ENCODE measurements at regions not wholly inside any gene's neighbourhood (a gene's known extent, or its start where the extent isn't known, plus 50 kb on each side); places are given as distances from the start of the nearest gene placed in this dataset.

DNA sequence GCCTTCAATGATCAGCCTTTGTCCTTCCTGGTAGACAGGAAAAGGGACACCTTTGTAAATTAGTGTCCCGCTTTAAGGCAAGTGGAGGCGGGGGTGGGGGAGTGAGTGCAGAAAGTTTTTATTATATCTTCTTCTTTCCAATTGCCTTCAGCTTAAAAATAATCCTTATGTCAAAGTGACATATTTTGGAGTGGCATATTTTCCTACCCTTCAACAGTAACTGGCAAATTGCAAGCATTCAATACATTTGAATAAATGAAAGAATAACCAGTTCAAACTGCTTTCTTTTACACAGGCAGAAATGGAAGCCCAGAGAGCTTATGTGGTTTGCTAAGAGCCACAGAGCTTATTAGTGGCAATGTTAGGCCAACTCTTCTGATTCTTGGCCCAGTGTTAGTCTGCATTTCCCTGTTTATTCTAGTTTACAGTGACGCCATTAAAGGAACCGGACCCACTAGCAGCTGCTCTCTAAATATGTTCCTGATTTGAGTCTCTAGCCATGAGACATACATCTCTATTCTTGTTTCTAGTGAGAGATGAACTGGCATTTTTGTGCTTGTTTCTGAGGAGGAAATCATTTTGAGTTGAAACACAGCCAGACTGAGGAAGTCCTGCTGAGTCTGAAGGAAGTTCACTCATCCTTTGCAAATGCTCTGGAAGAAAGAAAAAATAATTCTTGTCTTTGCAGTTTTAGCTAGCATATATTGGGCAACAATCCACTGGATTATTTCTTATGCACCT is 468.7 kb downstream of the NOVA1 start:
- DNase-seq (ENCODE audit: low spot score) = no peak

DNA sequence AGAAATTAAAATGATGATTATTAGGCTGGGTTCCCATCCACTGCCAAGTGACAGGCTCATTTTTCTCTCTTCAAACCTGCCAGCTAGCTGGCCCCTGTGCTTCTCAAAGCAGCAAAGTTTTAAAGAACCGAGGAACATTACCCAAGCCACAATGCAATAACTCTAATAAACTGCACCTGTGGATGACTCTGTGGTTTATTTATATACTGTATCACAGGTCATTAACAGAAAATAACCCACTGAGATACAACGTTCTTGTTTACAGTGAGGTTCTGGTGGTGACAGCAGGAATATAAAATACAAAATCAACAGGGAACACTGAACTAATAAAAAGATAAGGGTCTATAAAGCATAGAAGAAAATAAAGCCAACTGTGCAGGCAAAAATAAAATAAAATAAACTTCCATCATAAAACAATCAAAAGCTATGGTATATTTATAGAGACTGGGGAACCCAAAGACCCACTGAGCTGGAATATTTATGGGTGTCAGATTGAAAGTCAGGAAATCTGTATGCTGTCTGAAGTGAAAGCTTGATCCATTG is 472.9 kb downstream of the NOVA1 start:
- DNase-seq (ENCODE audit: low spot score) = no peak

DNA sequence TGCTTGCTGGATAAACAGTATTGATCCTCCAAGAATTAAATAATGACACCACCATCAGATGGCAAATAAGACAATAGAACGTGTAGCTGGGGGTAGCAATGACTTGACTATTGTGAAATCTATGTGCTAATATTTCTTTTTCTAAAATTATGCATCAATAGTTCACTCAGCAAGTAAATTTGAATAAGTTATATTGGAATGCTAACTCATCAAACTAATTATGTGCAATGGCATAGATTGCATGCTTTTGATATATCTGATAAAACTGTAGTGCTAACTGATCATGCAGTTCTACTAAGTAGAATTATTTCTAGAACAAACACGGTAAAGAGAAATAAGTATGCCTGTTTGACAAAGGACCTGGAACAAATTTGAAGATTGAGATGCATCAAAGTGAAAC is 474.4 kb downstream of the NOVA1 start:
- no peak for DNase-seq (ENCODE audit: low spot score)

DNA sequence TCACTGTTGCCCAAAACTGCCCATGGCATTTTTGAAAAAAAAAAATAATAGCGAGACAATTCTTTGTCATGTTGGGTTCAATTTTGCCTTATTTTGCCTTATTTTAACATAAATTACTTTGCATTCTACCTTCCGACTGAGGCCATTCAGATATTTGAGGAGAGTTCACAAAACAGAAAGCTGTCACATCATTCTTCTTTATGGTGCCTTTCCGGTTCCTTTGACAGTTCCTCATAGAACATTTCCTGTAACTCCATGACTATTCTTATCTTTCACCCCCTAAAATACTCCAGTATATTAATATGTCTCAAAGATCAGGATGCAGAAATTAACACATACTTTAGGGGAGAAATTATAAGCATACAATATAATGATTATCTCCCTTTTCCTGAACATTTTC is 476.7 kb downstream of the NOVA1 start:
- no peak for DNase-seq (ENCODE audit: low spot score)

DNA sequence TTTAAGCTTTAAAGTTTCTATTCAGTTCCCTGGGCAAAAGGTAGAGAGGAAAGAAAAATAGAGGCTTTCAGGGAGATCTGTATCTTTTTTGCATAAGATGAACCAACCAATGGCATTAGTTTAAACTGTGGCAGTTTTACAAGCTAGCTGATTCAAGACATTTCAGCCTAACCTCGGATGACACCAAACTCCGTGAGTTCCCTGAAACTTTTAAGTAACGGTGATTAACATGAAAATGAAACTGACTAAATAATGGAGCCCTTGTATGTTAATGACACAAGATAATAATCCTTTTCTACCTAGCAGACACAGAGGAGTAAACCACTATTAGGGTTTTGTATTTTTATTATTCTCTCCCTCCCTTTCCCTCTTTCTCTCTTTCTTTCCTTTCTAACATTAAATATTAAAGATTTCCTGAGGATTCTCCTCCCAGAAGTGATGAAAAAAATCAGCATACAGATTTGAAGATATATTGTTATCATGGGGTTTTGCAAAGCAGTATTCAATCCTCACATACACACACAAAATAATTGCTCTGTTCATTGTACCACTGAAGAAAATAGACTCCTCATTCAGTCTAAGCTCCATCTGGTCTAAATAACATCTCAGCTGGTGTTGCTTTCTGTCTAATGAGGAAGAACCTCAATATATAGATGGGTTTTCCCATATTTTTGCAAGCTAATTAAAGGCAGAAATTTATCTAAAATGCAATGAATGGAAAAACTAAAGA is 483.8 kb downstream of the NOVA1 start:
- no peak for DNase-seq (ENCODE audit: low spot score)

DNA sequence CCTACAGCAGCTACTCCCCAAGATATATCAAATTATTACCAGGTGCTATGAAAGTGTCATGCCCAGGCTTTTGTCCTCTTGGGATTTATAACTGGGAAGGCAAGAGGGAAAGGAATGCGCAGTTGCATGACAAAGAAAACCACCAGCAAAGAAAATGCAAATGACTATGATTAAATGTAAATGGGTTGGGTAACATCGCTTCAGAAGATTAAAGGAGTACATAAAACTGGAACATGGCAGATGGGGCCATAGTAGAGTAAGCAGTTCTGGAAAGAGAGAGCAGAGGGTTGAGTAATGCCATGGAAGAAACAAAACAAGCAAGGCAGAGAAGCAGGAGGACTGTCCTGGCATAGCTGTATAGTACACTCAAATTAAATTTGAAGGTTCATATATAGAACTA is 493.1 kb downstream of the NOVA1 start:
- no peak for DNase-seq (ENCODE audit: low spot score)

DNA sequence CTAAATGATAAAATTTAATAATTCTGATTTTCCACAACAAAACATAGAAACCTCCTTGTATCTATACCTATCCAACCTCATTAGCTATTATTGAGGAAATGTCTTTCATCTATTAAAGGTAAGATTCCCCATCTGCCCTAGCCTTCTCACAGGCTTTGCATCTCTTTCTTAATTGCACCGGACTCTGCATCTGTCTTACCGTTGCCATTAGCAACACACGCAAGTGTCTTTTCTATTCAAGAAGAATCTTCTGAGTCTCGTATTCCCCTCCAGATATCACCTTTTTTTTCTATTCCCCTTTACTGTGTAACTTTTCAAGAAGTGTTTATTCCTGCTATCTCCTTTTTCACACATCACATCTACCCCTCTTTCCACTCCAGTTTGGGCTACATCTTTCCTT is 500.0 kb downstream of the NOVA1 start:
- DNase-seq (ENCODE audit: low spot score) = no peak

DNA sequence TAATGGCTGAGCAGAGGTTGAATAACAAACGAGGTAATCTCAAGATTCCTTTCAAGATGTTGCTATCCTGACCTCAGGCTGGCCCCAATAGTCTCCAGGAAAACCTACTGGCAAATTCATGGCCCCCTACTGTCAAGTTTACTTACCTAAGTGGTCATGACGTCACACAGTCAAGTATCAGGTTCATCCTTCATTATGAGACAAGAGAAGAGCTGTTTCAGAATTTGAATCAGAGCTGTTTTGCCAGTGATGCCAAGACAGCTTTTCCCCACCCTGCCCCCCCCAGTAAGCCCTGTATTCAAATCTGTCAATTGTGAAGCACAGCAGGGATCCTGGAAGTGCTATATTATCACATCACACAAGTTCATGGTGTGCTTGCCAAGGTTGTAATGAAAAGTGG is 509.6 kb downstream of the NOVA1 start:
- no peak for DNase-seq (ENCODE audit: low spot score)

DNA sequence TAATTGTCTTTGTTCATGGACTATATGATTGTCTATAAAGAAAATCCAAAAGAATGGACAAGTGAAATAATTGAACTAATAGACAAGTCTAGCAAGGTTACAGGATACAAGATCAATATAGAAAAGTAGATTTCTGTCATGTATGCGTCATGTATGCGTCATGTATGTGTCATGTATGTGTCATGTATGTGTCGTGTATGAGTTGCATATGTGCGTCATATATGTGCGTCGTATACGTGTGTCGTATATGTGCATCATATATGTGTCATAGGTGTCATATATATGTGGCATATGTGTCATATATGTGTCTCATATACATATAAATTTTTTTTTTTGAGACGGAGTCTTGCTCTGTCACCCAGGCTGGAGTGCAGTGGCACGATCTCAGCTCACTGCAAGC is 516.8 kb downstream of the NOVA1 start:
- no peak for DNase-seq (ENCODE audit: low spot score)

DNA sequence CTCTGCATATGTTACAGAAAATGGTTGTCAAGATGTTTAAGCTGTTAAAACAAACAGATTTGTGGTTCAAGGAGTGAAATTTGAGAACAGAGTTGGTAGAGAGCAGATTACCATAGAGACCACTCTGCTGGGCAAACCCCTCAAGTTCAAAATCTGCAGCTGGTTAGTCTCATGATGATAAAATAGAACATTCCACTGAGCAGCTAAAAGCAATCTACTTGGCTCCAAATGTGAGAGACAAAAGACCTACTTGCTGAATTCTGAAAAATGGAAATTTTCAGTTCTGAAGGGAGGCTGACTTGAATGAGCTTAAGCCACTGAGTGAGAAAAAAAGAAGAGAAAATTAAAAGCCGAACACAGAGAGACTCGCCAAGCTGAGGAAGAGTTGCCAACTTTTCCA is 519.3 kb downstream of the NOVA1 start:
- no peak for DNase-seq (ENCODE audit: low spot score)

DNA sequence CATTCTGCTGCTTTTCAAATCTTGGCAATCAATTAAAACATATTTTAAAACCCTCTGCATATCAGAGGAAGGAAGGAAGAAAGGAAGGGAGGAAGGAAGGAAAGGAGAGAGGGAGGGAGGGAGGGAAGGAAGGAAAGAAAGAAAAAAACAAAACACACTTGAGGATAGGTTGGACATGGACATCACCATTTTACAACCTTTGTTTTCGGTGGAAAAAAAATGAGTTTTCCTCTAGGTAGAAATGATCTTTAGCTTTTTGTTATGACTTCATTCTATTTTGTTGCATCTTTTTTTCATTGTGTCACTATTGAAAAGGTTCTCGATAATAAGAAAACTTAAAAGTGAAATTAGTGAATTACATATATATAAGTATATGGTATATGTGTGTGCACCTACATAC is 522.9 kb downstream of the NOVA1 start:
- no peak for DNase-seq (ENCODE audit: low spot score)

DNA sequence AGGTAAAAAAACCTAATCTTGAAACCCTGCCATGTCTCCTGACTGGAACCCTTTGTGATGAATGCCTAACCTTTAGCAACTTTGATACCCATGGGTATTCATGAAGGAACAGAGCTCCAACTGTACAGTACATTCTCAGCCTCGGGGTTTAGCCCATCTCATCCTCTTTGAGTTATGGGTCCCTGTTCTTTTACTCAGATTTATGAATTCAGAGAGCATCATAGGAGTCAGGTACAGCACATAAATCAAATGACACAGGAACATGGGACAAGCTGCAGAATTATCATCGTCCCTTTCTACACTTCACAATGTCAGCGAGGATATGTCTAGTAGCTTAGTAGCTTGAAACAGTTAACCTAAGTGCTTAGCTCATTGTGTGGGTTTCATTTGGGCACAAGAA is 527.4 kb downstream of the NOVA1 start:
- DNase-seq (ENCODE audit: low spot score) = no peak

DNA sequence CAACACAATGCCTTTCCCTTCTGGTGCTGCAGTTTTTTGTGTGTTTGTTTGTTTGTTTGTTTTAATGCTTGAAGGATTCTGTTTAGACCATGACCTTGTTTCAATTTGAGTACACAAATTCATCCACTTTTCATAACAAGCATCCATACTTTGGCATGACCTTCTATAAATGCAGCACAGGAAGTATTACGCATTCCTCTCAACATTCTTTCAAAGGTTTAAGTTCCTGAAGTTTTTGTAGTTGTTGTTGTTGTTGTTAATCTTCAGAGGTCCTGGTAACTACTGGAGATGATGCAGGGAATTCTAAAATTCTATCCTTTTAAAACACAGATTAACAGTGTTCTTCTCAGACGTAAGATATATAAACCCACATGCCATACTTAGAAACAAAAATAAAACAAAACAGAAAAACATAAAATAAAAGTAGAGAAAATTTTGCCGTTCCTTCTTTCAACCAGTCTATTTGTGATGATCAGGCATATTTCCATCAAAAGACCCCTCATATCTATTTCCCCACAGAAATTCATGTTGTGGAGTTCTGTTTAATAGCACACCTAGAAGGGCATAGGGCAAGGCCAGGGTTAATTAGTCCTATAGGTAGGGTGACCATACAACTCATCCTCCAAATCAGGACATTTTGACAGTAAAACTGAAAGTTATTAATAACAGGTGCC is 529.9 kb downstream of the NOVA1 start:
- DNase-seq (ENCODE audit: low spot score) = no peak

DNA sequence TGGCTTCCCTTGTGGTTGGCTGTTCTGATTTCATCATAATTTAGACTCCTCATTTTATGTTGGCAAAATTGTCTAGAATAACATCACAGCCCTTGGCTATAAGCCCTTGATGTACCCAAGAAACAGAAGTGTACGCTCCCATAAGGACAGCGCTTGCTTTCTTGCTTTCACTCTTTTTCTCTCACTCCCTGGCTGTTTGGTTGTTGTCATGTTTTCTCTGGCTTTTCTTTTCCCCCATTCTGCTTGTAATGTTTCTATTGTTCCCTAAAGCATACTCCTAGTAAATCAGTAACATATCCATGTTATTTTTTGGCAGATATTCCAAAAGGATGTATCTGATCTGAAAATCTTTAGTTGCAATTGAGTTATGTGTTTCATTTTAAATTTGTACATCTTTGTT is 530.5 kb downstream of the NOVA1 start:
- no peak for DNase-seq (ENCODE audit: low spot score)

DNA sequence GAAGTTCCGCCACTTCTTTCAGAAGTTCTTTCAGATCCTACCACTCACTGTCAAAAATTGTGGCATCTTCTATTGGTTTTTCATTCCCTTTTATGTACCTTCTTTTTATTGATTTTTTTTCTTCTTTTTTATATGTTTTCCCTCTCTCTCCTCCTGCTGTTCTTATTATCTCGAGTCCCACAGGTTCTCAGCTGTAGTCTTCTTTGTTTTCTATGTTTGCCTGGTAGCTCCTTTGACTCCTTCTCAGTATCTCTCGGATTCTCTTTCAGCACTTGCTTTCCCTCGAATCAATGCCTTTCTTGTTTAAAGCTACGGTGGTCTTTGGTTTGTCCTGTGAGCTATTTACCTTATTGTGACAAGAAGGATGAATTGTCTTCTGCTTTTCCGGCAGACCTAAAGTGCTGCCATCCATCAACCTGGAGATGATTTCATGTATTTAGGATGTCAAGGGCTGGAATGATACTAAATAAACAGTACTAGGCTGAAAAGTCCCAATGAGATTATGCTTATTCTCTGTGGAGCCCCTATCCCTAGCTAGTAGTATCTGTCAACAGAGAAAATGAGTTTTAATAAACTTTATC is 541.7 kb downstream of the NOVA1 start:
- no peak for DNase-seq (ENCODE audit: low spot score)

DNA sequence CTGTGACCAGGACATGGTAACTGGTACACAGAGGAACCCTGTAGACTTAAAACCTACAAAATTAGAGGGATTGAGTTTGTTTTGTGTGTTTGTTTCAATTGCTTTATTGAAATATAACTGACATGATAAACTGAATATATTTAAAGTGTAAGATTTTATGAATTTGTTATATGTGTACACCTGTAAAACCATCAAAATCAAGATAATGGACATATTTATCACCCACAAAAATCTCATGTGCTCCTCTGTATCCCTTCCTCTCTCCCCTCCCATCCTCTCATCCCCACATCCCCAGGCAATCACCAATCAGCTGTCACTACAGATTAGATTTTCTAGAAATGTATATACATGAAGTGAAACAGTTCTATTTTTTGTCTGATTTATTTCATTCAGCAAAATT is 565.5 kb downstream of the NOVA1 start:
- no peak for DNase-seq (ENCODE audit: low spot score)

DNA sequence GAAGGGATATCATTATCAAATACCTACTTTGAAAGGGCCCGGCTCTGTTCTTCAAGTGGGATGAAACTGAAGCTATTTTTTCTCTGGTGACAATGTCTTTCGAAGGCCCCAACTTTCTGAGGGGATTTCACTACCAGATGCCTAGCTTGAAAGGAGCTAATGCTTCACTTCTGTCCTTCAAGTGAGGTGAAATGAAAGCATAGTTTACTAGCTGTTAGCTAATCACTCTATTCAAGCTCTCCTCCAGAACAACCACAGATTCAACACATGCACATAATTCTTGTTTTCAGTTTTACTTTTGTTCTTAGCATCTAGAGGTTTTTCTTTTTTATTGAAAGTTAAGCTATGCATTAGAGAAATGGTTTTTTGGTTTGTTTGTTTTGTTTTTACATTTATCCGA is 571.4 kb downstream of the NOVA1 start:
- no peak for DNase-seq (ENCODE audit: low spot score)

DNA sequence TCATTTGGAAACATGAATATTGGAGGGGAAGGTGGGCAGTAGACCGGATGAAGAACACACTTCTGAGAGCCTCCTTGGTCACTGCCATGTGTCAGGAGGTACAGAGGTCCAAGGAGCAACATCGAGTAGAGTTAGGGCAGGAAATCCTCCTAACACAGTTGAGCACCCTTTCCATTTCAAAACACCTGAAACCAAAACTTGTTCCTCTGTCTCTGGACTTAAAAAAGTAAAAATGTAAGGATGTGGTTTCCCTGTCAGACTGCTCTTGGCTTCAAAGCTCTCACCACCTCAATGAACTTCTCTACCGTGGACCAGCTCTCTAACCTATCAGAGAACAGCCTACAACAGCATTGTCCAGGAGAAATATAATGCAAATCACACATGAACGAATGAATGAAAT is 573.9 kb downstream of the NOVA1 start:
- no peak for DNase-seq (ENCODE audit: low spot score)

DNA sequence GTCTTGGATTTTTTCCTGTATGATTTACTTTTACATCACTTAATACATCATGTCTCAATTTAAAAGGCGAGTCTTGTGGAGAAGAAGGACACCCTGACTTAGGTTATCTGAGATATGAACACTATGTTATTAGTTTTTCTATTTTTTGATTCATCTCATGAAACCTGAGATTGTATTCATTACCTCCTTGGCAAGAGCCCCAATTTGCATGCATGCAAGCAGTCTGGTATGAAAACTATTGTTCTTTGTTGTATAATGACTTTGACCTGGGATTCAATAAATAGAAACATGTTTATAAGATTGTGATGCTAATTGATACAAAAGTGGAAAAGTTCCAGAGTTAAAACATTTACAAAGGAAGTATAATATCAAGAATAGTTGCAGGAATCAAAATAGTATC is 576.1 kb downstream of the NOVA1 start:
- no peak for DNase-seq (ENCODE audit: low spot score)

DNA sequence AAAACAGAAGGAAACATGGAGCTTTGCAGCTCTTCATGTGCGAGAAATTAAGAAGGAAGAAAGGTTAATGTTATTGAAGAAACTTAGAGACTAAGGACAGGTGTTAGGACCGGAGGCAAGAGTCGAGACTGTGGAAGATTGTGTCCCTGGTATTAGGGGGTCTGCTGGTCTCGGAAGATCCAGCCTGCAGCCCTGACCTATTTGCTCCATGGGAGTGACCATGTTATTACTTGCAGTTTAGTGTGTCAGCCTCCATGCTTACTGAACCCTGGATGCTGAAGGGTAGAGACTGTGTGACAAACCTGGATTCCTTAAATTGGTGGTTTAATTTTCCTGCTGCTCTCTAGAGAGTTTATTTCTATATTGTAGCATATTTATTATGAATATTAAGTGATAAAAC is 580.6 kb downstream of the NOVA1 start:
- no peak for DNase-seq (ENCODE audit: low spot score)

DNA sequence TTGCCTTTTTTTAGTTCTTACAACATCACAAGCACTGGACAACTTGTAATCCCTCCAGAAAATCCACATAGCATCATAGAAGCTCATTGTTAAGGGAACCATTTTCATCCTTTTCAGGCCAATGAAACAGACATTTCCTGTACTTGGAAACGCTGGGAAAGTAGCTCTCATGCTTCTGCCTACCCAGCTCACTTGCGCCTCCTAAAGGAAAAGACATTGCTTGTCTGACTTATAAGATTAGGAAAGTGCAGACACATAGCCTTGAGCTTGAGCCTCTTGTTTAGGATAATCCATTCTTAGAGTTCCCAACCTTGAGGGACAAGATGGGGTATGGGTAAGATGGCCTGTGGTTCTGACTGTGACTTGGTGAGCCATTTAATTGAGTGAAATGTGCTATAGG is 589.5 kb downstream of the NOVA1 start:
- DNase-seq (ENCODE audit: low spot score) = no peak

DNA sequence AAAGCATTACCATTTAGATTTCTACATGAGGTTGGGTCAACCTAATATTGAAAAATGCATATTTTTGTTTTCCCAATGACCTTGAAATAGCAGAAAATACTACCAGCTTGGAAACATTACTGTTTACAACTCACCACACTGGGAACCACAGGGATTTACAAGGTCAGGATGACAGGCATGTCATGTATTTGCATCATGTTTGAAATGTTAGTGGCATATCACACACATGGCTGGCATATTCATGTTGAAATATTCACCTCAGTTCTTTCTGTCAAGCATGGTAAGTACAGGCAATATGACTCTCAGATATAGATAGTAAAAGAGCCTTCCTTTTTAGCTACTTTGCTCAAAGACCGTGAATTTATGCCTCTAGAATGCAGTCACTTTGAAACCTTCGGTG is 593.5 kb downstream of the NOVA1 start:
- no peak for DNase-seq (ENCODE audit: low spot score)

DNA sequence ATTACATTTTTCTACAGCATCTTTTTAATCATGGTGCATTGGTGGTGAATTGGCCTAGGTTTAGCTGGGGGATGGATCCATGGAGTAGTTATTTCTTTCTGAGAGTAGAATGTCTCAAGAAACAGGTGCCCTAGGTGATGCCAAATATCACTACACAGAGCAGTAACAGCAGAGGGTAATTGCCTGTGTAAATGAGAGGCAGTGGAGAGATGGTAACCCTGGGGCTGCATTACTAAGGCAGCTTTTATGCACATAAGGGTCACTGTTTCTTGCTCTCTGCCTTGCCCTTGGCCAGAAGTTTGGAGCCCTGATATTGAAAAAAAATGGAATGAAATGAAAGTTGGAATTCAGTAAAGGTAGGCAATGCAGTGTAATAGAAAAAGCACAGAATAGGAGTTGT is 604.0 kb downstream of the NOVA1 start:
- no peak for DNase-seq (ENCODE audit: low spot score)

Measured in A172 (cell line).